SK-N-SH (cell line): ENCODE measurements at regions not wholly inside any gene's neighbourhood (a gene's known extent, or its start where the extent isn't known, plus 50 kb on each side); places are given as distances from the start of the nearest gene placed in this dataset.

ENCODE experiments used
- CTCF ChIA-PET: fragments of 300-600, 350-600 bp; formaldehyde crosslinking; extraction: SDS; loops from one replicate; lab custom pipeline; 2021; lab: Yijun Ruan, JAX
- POLR2A ChIA-PET: fragments of 350-600 bp; sonication (Branson Sonifier 250); formaldehyde crosslinking; extraction: SDS; loops from one replicate; lab custom pipeline; 2020; ENCODE audit warnings: antibody characterized with exemption, inconsistent platforms; lab: Yijun Ruan, JAX
- DNase-seq: peaks from one replicate; pipeline ENCODE4 v3.0.0; 2012
- H2AFZ ChIP-seq: fragments of 200-600 bp; sonication (generic); 2 replicates; pipeline ENCODE4 v1.8.1; 2016; ENCODE audit warnings: antibody characterized with exemption, mild to moderate bottlenecking, low read depth
- H3F3A ChIP-seq: fragments of 200-600 bp; sonication (generic); replicated peaks from 2 replicates; pipeline ENCODE3; 2016; ENCODE audit warnings: antibody characterized with exemption, mild to moderate bottlenecking; ENCODE audit not compliant: insufficient read depth
- H3K27ac ChIP-seq, 2 experiments: fragments of 200-500 bp in 1 of 2; fragments of 200-600 bp in 1 of 2; sonication (Bioruptor generic) in 1 of 2; sonication (generic), shearing (Covaris generic) in 1 of 2; 2 replicates each; pipeline versions ENCODE4 v1.5.1 to v1.6.1; 2014 to 2016; ENCODE audit warnings: low read depth in 2 of 2, inconsistent platforms in 1 of 2, low read length in 1 of 2, mild to moderate bottlenecking in 1 of 2, mixed read lengths in 1 of 2
- H3K27me3 ChIP-seq: fragments of 200-600 bp; sonication (generic), shearing (Covaris generic); 2 replicates; pipeline ENCODE4 v1.6.1; 2016; ENCODE audit warnings: mixed run types; ENCODE audit not compliant: insufficient read depth
- H3K36me3 ChIP-seq, 2 experiments: fragments of 200-500 bp in 1 of 2; fragments of 200-600 bp in 1 of 2; sonication (Bioruptor generic) in 1 of 2; sonication (generic) in 1 of 2; replicated peaks in 1 of 2; 2 replicates each; pipeline versions ENCODE3 to v1.5.1; 2014 to 2016; ENCODE audit warnings: low read length in 1 of 2, mild to moderate bottlenecking in 1 of 2; ENCODE audit not compliant: insufficient read depth in 2 of 2, control insufficient read depth in 1 of 2
- H3K4me1 ChIP-seq, 2 experiments: fragments of 200-500 bp in 1 of 2; fragments of 200-600 bp in 1 of 2; sonication (Bioruptor generic) in 1 of 2; sonication (generic), shearing (Covaris generic) in 1 of 2; 2 replicates each; pipeline versions ENCODE4 v1.5.1 to v1.6.1; 2014 to 2016; ENCODE audit warnings: low read depth in 1 of 2, low read length in 1 of 2, mixed run types in 1 of 2; ENCODE audit not compliant: insufficient read depth in 2 of 2, control insufficient read depth in 1 of 2
- H3K4me2 ChIP-seq: fragments of 200-600 bp; sonication (generic), shearing (Covaris generic); 2 replicates; pipeline ENCODE4 v1.6.1; 2017; ENCODE audit warnings: mixed run types
- H3K4me3 ChIP-seq, 2 experiments: fragments of 200-500 bp in 1 of 2; fragments of 200-600 bp in 1 of 2; sonication (Bioruptor generic) in 1 of 2; sonication (generic), shearing (Covaris generic) in 1 of 2; 2 replicates each; pipeline versions ENCODE4 v1.5.1 to v1.8.1; 2014 to 2016; ENCODE audit warnings: low read depth in 2 of 2, inconsistent platforms in 1 of 2, low read length in 1 of 2, mild to moderate bottlenecking in 1 of 2, mixed read lengths in 1 of 2, moderate library complexity in 1 of 2
- H3K79me2 ChIP-seq: fragments of 200-600 bp; sonication (generic); 2 replicates; pipeline ENCODE4 v1.8.1; 2017; ENCODE audit warnings: mild to moderate bottlenecking; ENCODE audit not compliant: insufficient read depth
- H3K9ac ChIP-seq: fragments of 200-600 bp; sonication (generic); 2 replicates; pipeline ENCODE4 v1.6.1; 2017; ENCODE audit warnings: mixed run types
- H3K9me2 ChIP-seq: fragments of 200-600 bp; sonication (generic); 2 replicates; pipeline ENCODE4 v1.6.1; 2017; ENCODE audit warnings: mixed run types
- H3K9me3 ChIP-seq: fragments of 200-600 bp; sonication (generic); 2 replicates; pipeline ENCODE4 v1.6.1; 2017; ENCODE audit warnings: mixed run types, mild to moderate bottlenecking, moderate library complexity
- H4K20me1 ChIP-seq: fragments of 200-600 bp; sonication (generic); 2 replicates; pipeline ENCODE4 v1.6.1; 2017; ENCODE audit warnings: mild to moderate bottlenecking, mixed run types; ENCODE audit not compliant: insufficient read depth
- FOXM1 ChIP-seq: IDR thresholded peaks from 2 replicates; pipeline ENCODE4 v1.4.0; 2012; ENCODE audit warnings: low read depth, mild to moderate bottlenecking
- NRF1 ChIP-seq: IDR thresholded peaks from 2 replicates; pipeline ENCODE4 v1.6.1; 2012; ENCODE audit warnings: low read depth, mild to moderate bottlenecking, low read length
- PBX3 ChIP-seq: IDR thresholded peaks from 2 replicates; pipeline ENCODE4; 2012
- POLR2AphosphoS5 ChIP-seq: IDR thresholded peaks from 2 replicates; pipeline ENCODE4 v1.6.1; 2012; ENCODE audit warnings: low read depth, low read length
- RAD21 ChIP-seq: IDR thresholded peaks from 2 replicates; pipeline ENCODE4 v1.6.1; 2012; ENCODE audit warnings: mild to moderate bottlenecking, low read length
- RCOR1 ChIP-seq: fragments of 150-350 bp; IDR thresholded peaks from 2 replicates; pipeline ENCODE4 v1.6.1; 2017; ENCODE audit warnings: antibody characterized with exemption, low read length
- SIN3A ChIP-seq: IDR thresholded peaks from 2 replicates; pipeline ENCODE4 v1.6.1; 2012; ENCODE audit warnings: low read depth, mild to moderate bottlenecking, low read length, moderate library complexity, borderline replicate concordance
- TAF1 ChIP-seq: IDR thresholded peaks from 2 replicates; pipeline ENCODE4 v1.6.1; 2012; ENCODE audit warnings: low read depth, mild to moderate bottlenecking, low read length, moderate library complexity, borderline replicate concordance
- TCF12 ChIP-seq: IDR thresholded peaks from 2 replicates; pipeline ENCODE4 v1.4.0; 2012
- TEAD4 ChIP-seq: IDR thresholded peaks from 2 replicates; pipeline ENCODE4 v1.4.0; 2012; ENCODE audit warnings: mild to moderate bottlenecking, borderline replicate concordance; ENCODE audit not compliant: insufficient read depth
- WGBS: methylation state at CpG from one replicate; pipeline ENCODE4 v1.1.6; 2017; ENCODE audit warnings: low lambda C conversion rate; 5-methylcytosine and 5-hydroxymethylcytosine counted together
- TF ChIP-seq, protein P1 (sequence below): fragments of 200-600 bp; sonication (generic); IDR thresholded peaks from 2 replicates; pipeline ENCODE4 v1.6.1; 2017; ENCODE audit warnings: antibody characterized with exemption, mild to moderate bottlenecking, moderate library complexity

- no peak overlapping the region for H3K4me3 ChIP-seq
- no peak for TF ChIP-seq RAD21
- no peak for TF ChIP-seq RCOR1
- no peak for TF ChIP-seq FOXM1
- no peak for TF ChIP-seq NRF1
- no peak for TF ChIP-seq SIN3A
- TF ChIP-seq PBX3 = no peak
- POLR2A ChIA-PET = no interaction called here
- DNase-seq = no peak
- no peaks in the 10 kb centered on the region for H3K4me1 ChIP-seq
- H3K36me3 ChIP-seq = no peaks in the 10 kb centered on the region
- H3K27me3 ChIP-seq = no peaks in the 10 kb centered on the region
- CTCF ChIA-PET = interaction anchor here (0.9 kb wide), 1 partner anchor 16 kb away, joined by 3 read pairs; no protein-coding TSS in a partner anchor
- WGBS = 36% methylated on average over 2 of the region's 2 CpGs
- H3K79me2 ChIP-seq = no peaks in the 10 kb centered on the region
- H3K9me2 ChIP-seq = no peaks in the 10 kb centered on the region
- H3K9me3 ChIP-seq = peaks cover 8% of the 10 kb centered on the region
- H2AFZ ChIP-seq = no peak overlapping the region
- no peaks in the 10 kb centered on the region for H4K20me1 ChIP-seq
- H3K4me2 ChIP-seq = no peak overlapping the region
- no peaks in the 10 kb centered on the region for H3F3A ChIP-seq
- no peak overlapping the region for H3K9ac ChIP-seq
- no peak overlapping the region for H3K27ac ChIP-seq
Observed at GRCh38 chr4:160235285-160235684, 1132.4 kb downstream of the RAPGEF2 start.

- no peaks in the 10 kb centered on the region for H3K27me3 ChIP-seq
- no peak overlapping the region for H3K4me2 ChIP-seq
- DNase-seq = no peak
- H3K9ac ChIP-seq = no peak overlapping the region
- no peaks in the 10 kb centered on the region for H3K4me1 ChIP-seq
- H3K79me2 ChIP-seq = no peaks in the 10 kb centered on the region
- H4K20me1 ChIP-seq = no peaks in the 10 kb centered on the region
- no peak overlapping the region for H3K27ac ChIP-seq
- POLR2A ChIA-PET = no interaction called here
- no peaks in the 10 kb centered on the region for H3K9me2 ChIP-seq
- H2AFZ ChIP-seq = no peak overlapping the region
- CTCF ChIA-PET = interaction anchor here (1.0 kb wide), 1 partner anchor 215 kb away, joined by 3 read pairs; no protein-coding TSS in a partner anchor
- H3K36me3 ChIP-seq = no peaks in the 10 kb centered on the region
- no peaks in the 10 kb centered on the region for H3F3A ChIP-seq
- TF ChIP-seq POLR2AphosphoS5 (no peak), TCF12 (no peak), TAF1 (no peak), TEAD4 (no peak), PBX3 (no peak), NRF1 (no peak)
- TF ChIP-seq, protein P1, sequence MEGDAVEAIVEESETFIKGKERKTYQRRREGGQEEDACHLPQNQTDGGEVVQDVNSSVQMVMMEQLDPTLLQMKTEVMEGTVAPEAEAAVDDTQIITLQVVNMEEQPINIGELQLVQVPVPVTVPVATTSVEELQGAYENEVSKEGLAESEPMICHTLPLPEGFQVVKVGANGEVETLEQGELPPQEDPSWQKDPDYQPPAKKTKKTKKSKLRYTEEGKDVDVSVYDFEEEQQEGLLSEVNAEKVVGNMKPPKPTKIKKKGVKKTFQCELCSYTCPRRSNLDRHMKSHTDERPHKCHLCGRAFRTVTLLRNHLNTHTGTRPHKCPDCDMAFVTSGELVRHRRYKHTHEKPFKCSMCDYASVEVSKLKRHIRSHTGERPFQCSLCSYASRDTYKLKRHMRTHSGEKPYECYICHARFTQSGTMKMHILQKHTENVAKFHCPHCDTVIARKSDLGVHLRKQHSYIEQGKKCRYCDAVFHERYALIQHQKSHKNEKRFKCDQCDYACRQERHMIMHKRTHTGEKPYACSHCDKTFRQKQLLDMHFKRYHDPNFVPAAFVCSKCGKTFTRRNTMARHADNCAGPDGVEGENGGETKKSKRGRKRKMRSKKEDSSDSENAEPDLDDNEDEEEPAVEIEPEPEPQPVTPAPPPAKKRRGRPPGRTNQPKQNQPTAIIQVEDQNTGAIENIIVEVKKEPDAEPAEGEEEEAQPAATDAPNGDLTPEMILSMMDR = no peak
- peaks cover 13% of the 10 kb centered on the region for H3K9me3 ChIP-seq
- no peak overlapping the region for H3K4me3 ChIP-seq
Observed at GRCh38 chr4:160235771-160236170, 1132.9 kb downstream of the RAPGEF2 start.
